GM12878 (cell line): ENCODE measurements at regions not wholly inside any gene's neighbourhood (a gene's known extent, or its start where the extent isn't known, plus 50 kb on each side); places are given as distances from the start of the nearest gene placed in this dataset.

Experiments
- ATAC-seq: fragments of 200-7000 bp; cut with Tn5 transposase; 3 replicates; pipeline ENCODE4 v1.9.1; 2020; ENCODE audit warnings: mild to moderate bottlenecking, moderate library complexity
- BruUV-seq: library from RNA; stranded (reverse); fragments of 400-500 nt; replicated peaks from 2 replicates; lab custom pipeline; 2021; lab: Mats Ljungman, UMichigan
- CTCF ChIA-PET: fragments of 300-600 bp; sonication (Branson Sonifier 250); formaldehyde crosslinking; extraction: SDS; loops from one replicate; lab custom pipeline; 2021; ENCODE audit warnings: inconsistent platforms; lab: Yijun Ruan, JAX
- POLR2A ChIA-PET: fragments of 350-600 bp; formaldehyde crosslinking; extraction: SDS; loops from one replicate; lab custom pipeline; 2021; ENCODE audit warnings: inconsistent platforms; lab: Charles Lee
- RAD21 ChIA-PET: fragments of 300-600 bp; sonication (Branson Sonifier 250); formaldehyde crosslinking; loops from one replicate; lab custom pipeline; 2023; ENCODE audit warnings: antibody characterized with exemption; ENCODE audit not compliant: unreplicated experiment; lab: Charles Lee
- SMC1A ChIA-PET: fragments of 300-600 bp; sonication (Branson Sonifier 250); formaldehyde crosslinking; loops from one replicate; lab custom pipeline; 2023; ENCODE audit not compliant: unreplicated experiment, uncharacterized antibody; lab: Charles Lee
- DNase-seq: peaks from one replicate; pipeline ENCODE4 v3.0.0-alpha.2; 2011; ENCODE audit warnings: low read depth, low spot score
- FAIRE-seq: peaks from 3 replicates; lab custom pipeline; 2011; peaks lifted over from hg19 to GRCh38; lab: Jason Lieb, UNC
- H2AFZ ChIP-seq: 2 replicates; pipeline ENCODE4 v1.6.0; 2011; ENCODE audit warnings: low read depth, low read length, control low read depth; ENCODE audit not compliant: control insufficient read depth
- H3K27ac ChIP-seq: 2 replicates; pipeline ENCODE4 v1.5.1; 2011; ENCODE audit warnings: control low read depth; ENCODE audit not compliant: control insufficient read depth, insufficient read depth
- H3K27me3 ChIP-seq, 2 experiments: replicated peaks in 1 of 2; 2 replicates each; pipeline versions ENCODE4 v1.6.0 to v1.6.1; 2011; ENCODE audit warnings: low read length in 1 of 2; ENCODE audit not compliant: control insufficient read depth in 2 of 2, insufficient read depth in 2 of 2
- H3K36me3 ChIP-seq, 2 experiments: 2 replicates each; pipeline ENCODE4 v1.5.1; 2011; ENCODE audit warnings: low read length in 1 of 2; ENCODE audit not compliant: control insufficient read depth in 2 of 2, insufficient read depth in 2 of 2
- H3K4me1 ChIP-seq: 2 replicates; pipeline ENCODE4 v1.6.1; 2011; ENCODE audit warnings: mild to moderate bottlenecking, low read length, moderate library complexity, mixed read lengths; ENCODE audit not compliant: control insufficient read depth, insufficient read depth
- H3K4me2 ChIP-seq: 2 replicates; pipeline ENCODE4 v1.6.0; 2011; ENCODE audit warnings: control low read depth; ENCODE audit not compliant: control insufficient read depth, insufficient read depth
- H3K4me3 ChIP-seq: fragments of 200-600 bp; sonication (generic); 2 replicates; pipeline ENCODE4 v1.5.1; 2016
- H3K79me2 ChIP-seq: 2 replicates; pipeline ENCODE4 v1.6.0; 2011; ENCODE audit warnings: low read length; ENCODE audit not compliant: control insufficient read depth, insufficient read depth
- H3K9ac ChIP-seq: 2 replicates; pipeline ENCODE4 v1.8.0; 2011; ENCODE audit warnings: low read length, control low read depth, mixed read lengths; ENCODE audit not compliant: control insufficient read depth, insufficient read depth
- H3K9me3 ChIP-seq: replicated peaks from 3 replicates; pipeline ENCODE4 v1.5.1; 2011; ENCODE audit warnings: mild to moderate bottlenecking, low read length; ENCODE audit not compliant: control insufficient read depth, insufficient read depth
- H4K20me1 ChIP-seq: 2 replicates; pipeline ENCODE4 v1.6.0; 2011; ENCODE audit not compliant: control insufficient read depth, insufficient read depth
- BCL3 ChIP-seq: IDR thresholded peaks from 2 replicates; pipeline ENCODE4 v1.6.1; 2011; ENCODE audit warnings: borderline replicate concordance, low read depth, mild to moderate bottlenecking, moderate library complexity, low read length; ENCODE audit not compliant: insufficient read depth, poor library complexity, severe bottlenecking
- E2F4 ChIP-seq: IDR thresholded peaks from 2 replicates; pipeline ENCODE4 v1.6.1; 2012; ENCODE audit warnings: low read depth, low read length, improper control_type of control experiment
- ETV6 ChIP-seq, 2 experiments: fragments of 450-650 bp in 1 of 2; IDR thresholded peaks in 1 of 2; conservative IDR thresholded peaks in 1 of 2; 2 replicates each; pipeline ENCODE4 v1.6.1; 2014; ENCODE audit warnings: antibody characterized with exemption in 1 of 2, borderline replicate concordance in 1 of 2, low read depth in 1 of 2, mild to moderate bottlenecking in 1 of 2, moderate library complexity in 1 of 2
- HSF1 ChIP-seq: fragments of 150-350 bp; IDR thresholded peaks from 2 replicates; pipeline ENCODE4 v1.6.1; 2014; ENCODE audit warnings: mild to moderate bottlenecking, low read depth, low read length
- NFYA ChIP-seq: IDR thresholded peaks from 2 replicates; pipeline ENCODE4 v1.6.1; 2011; ENCODE audit warnings: low read depth, mild to moderate bottlenecking, low read length, improper control_type of control experiment, borderline replicate concordance
- NFYB ChIP-seq: IDR thresholded peaks from 2 replicates; pipeline ENCODE4 v1.6.1; 2011; ENCODE audit warnings: low read depth, mild to moderate bottlenecking, low read length, improper control_type of control experiment, moderate library complexity; ENCODE audit not compliant: insufficient read depth
- NKRF ChIP-seq: fragments of 450-650 bp; conservative IDR thresholded peaks from 2 replicates; pipeline ENCODE4 v1.6.1; 2017; ENCODE audit warnings: mild to moderate bottlenecking, moderate library complexity
- TCF7 ChIP-seq: IDR thresholded peaks from 2 replicates; pipeline ENCODE4 v1.6.1; 2014; ENCODE audit warnings: antibody characterized with exemption, borderline replicate concordance
- ZBTB11 ChIP-seq: fragments of 450-650 bp; formaldehyde crosslinking; IDR thresholded peaks from 2 replicates; pipeline ENCODE4 v1.5.0; 2022; ENCODE audit warnings: mild to moderate bottlenecking, missing genetic modification characterization
- ZZZ3 ChIP-seq: IDR thresholded peaks from 2 replicates; pipeline ENCODE4 v1.6.1; 2011; ENCODE audit warnings: low read depth; ENCODE audit not compliant: control insufficient read depth, insufficient read length
- WGBS: methylation state at CpG from one replicate; pipeline ENCODE4 v1.1.6; 2016; ENCODE audit warnings: low lambda C conversion rate; ENCODE audit not compliant: insufficient replicate concordance, insufficient coverage; ENCODE audit errors: missing lambda C conversion rate; 5-methylcytosine and 5-hydroxymethylcytosine counted together
- in situ Hi-C: fragments of 300-500 bp; cut with MboI; formaldehyde crosslinking; loops from 9 replicates; pipeline ENCODE4 v1.14.3; 2018; ENCODE audit warnings: mixed read lengths
- intact Hi-C: fragments of 100-400 bp; cut with micrococcal nuclease; formaldehyde crosslinking; loops from one replicate; pipeline ENCODE4 v1.14.2; 2022; ENCODE audit not compliant: unreplicated experiment

GRCh38 chr3:144381607-144382006 lies 410.0 kb downstream of the DIPK2A start (continued):
- no peak for TF ChIP-seq NKRF

GRCh38 chr3:144384241-144384979 lies 412.8 kb downstream of the DIPK2A start:
- ChIA-PET RAD21 (no interaction called here), POLR2A (no interaction called here)
- H4K20me1 ChIP-seq = no peaks in the 10 kb centered on the region

More at GRCh38 chr3:144384241-144384979, 412.8 kb downstream of the DIPK2A start:
- in situ Hi-C loops = no loop called here
- no TSS peak for BruUV-seq
- H3K4me2 ChIP-seq = no peak overlapping the region
- FAIRE-seq = no peak
- no peaks in the 10 kb centered on the region for H3K36me3 ChIP-seq
- no peaks in the 10 kb centered on the region for H3K27me3 ChIP-seq
- intact Hi-C loops = no loop called here
- WGBS = 50% methylated on average over 2 of the region's 2 CpGs
- H3K4me1 ChIP-seq = no peaks in the 10 kb centered on the region
- TF ChIP-seq TCF7 (no peak), HSF1 (no peak), ZBTB11 (CRISPR knock-in tag) (no peak), NFYA (no peak), ZZZ3 (no peak), ETV6 (conservative IDR thresholded peaks at IDR 0.05 in 1 of 2, IDR thresholded peaks at IDR 0.05 in 1 of 2; ENCODE audit: borderline replicate concordance in 1 of 2, low read depth in 1 of 2) (no peak), NFYB (no peak), BCL3 (no peak), E2F4 (no peak)
- ChIA-PET CTCF (no interaction called here), SMC1A (no interaction called here)
- H3K9ac ChIP-seq = no peak overlapping the region
- H3K27ac ChIP-seq = no peak overlapping the region
- no peaks in the 10 kb centered on the region for H3K9me3 ChIP-seq
- no peak for DNase-seq
- no peak overlapping the region for H2AFZ ChIP-seq
- no peak overlapping the region for H3K4me3 ChIP-seq
- no peak for ATAC-seq
- H3K79me2 ChIP-seq = no peaks in the 10 kb centered on the region
